ENCODE measurements at regions not wholly inside any gene's neighbourhood (a gene's known extent, or its start where the extent isn't known, plus 50 kb on each side); places are given as distances from the start of the nearest gene placed in this dataset.

- intact Hi-C loops (cut with DNase I), result no loop called here
- ATAC-seq, result no peak
- no peak for DNase-seq
These were observed 439.6 kb downstream of the CDH8 start for GRCh38 chr16:61596655-61597054.

GRCh38 chr16:61595605-61596004 lies 440.6 kb downstream of the CDH8 start:
- intact Hi-C loops (cut with DNase I), result no loop called here
- ATAC-seq (no peak), DNase-seq (no peak)

- no peak for ATAC-seq
- DNase-seq, result no peak
- intact Hi-C loops (cut with DNase I), result no loop called here
These were observed 445.7 kb downstream of the CDH8 start for GRCh38 chr16:61590577-61590976.

- intact Hi-C loops (cut with DNase I), result loop anchor here in 1 of 2 donors (10.0 kb wide), 1 partner anchor 973 kb away; no protein-coding TSS in a partner anchor
- ATAC-seq (no peak), DNase-seq (no peak)
These were observed 448.7 kb downstream of the CDH8 start for GRCh38 chr16:61587526-61587925.

- intact Hi-C loops (cut with DNase I), result loop anchor here in 1 of 2 donors (10.0 kb wide), 1 partner anchor 967 kb away; no protein-coding TSS in a partner anchor
- ATAC-seq, result no peak
- no peak for DNase-seq
These were observed 454.7 kb downstream of the CDH8 start for GRCh38 chr16:61581417-61582046.

GRCh38 chr16:61580579-61580978 lies 455.7 kb downstream of the CDH8 start:
- intact Hi-C loops (cut with DNase I), result loop anchor here in 1 of 2 donors (10.0 kb wide), 1 partner anchor 966 kb away; no protein-coding TSS in a partner anchor

GRCh38 chr16:61579195-61579594 lies 457.0 kb downstream of the CDH8 start:
- intact Hi-C loops (cut with DNase I), result no loop called here
- ATAC-seq (no peak), DNase-seq (no peak)

More at GRCh38 chr16:61580579-61580978, 455.7 kb downstream of the CDH8 start:
- ATAC-seq, result no peak
- no peak for DNase-seq

- ATAC-seq (no peak), DNase-seq (no peak)
- intact Hi-C loops (cut with DNase I), result no loop called here
These were observed 459.8 kb downstream of the CDH8 start for GRCh38 chr16:61576476-61576875.

- ATAC-seq (no peak), DNase-seq (no peak)
- intact Hi-C loops (cut with DNase I), result no loop called here
These were observed 460.6 kb downstream of the CDH8 start for GRCh38 chr16:61575617-61576016.

GRCh38 chr16:61569028-61569427 lies 467.2 kb downstream of the CDH8 start:
- ATAC-seq (no peak), DNase-seq (no peak)
- intact Hi-C loops (cut with DNase I), result no loop called here

GRCh38 chr16:61564716-61565115 lies 471.5 kb downstream of the CDH8 start:
- intact Hi-C loops (cut with DNase I), result no loop called here
- ATAC-seq (no peak), DNase-seq (no peak)

GRCh38 chr16:61555718-61556441 lies 480.4 kb downstream of the CDH8 start:
- no peak for ATAC-seq
- no peak for DNase-seq
- intact Hi-C loops (cut with DNase I), result no loop called here

GRCh38 chr16:61549327-61549726 lies 486.9 kb downstream of the CDH8 start:
- DNase-seq (no peak), ATAC-seq (no peak)
- intact Hi-C loops (cut with DNase I), result no loop called here

GRCh38 chr16:61547626-61548025 lies 488.6 kb downstream of the CDH8 start:
- ATAC-seq (no peak), DNase-seq (no peak)
- intact Hi-C loops (cut with DNase I), result no loop called here

GRCh38 chr16:61544165-61544564 lies 492.1 kb downstream of the CDH8 start:
- intact Hi-C loops (cut with DNase I), result no loop called here
- ATAC-seq (no peak), DNase-seq (no peak)

- intact Hi-C loops (cut with DNase I), result no loop called here
- ATAC-seq, result no peak
These were observed 496.0 kb downstream of the CDH8 start for GRCh38 chr16:61540216-61540615.

GRCh38 chr16:61530697-61531096 lies 505.5 kb downstream of the CDH8 start:
- ATAC-seq, result no peak
- no peak for DNase-seq
- intact Hi-C loops (cut with DNase I), result no loop called here

More at GRCh38 chr16:61540216-61540615, 496.0 kb downstream of the CDH8 start:
- no peak for DNase-seq

GRCh38 chr16:61500851-61501250 lies 535.4 kb downstream of the CDH8 start:
- intact Hi-C loops (cut with DNase I), result no loop called here
- DNase-seq (no peak), ATAC-seq (no peak)

- ATAC-seq (no peak), DNase-seq (no peak)
- intact Hi-C loops (cut with DNase I), result no loop called here
These were observed 556.0 kb downstream of the CDH8 start for GRCh38 chr16:61480250-61480649.

- intact Hi-C loops (cut with DNase I), result no loop called here
- ATAC-seq (no peak), DNase-seq (no peak)
These were observed 564.5 kb downstream of the CDH8 start for GRCh38 chr16:61471737-61472136.

- DNase-seq (no peak), ATAC-seq (no peak)
- intact Hi-C loops (cut with DNase I), result no loop called here
These were observed 565.2 kb downstream of the CDH8 start for GRCh38 chr16:61471023-61471422.

All from left cardiac atrium (tissue), 4 donors.